ENCODE measurements at regions not wholly inside any gene's neighbourhood (a gene's known extent, or its start where the extent isn't known, plus 50 kb on each side); places are given as distances from the start of the nearest gene placed in this dataset.
A peak's percentile ranks its signal among the peaks of the same experiment; 100 is the strongest.
"Not testable (repeated sequence)": the region's sequence is repeated elsewhere in the genome, so short reads cannot be mapped to it uniquely, and the experiment has no call there.

DNA sequence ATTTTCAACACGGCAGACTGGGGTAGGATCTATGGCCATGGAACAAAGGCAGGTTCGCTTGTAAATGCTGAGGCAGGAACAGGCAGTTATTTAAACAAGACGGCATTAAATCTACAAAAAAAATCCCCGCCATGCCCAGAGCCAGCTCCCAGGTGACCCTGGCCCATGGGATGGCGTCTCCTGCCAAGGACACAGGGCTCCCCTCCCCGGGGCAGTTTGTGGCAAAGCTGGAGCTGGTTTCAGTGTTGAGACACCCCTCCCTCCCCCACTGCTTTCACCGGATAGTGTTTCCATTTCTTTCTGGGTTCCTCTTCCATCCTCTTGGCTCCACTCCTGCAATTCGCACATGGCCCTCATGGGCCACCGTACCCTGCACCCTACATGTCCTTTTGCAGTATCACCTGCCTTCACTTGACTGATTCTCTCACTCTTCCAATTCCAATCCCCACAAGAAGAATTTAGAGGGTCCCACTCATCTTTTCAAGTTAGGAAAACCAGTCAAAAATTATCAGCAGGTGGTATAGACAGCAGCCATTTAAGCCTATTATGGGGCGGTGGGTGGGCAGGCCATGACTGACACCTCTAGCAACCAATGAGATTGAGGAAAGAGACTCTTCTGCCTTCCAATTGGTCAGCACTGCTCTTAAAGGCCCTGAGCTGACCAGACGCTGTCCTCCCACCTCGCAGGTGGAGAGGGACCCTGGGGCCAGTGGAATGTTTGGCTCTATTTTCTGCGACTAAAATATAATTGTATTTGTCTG, 52.0 kb downstream of the OLIG1 start:
- FAIRE-seq: no peak
- DNase-seq (ENCODE audit: insufficient read length, low spot score): no peak

DNA sequence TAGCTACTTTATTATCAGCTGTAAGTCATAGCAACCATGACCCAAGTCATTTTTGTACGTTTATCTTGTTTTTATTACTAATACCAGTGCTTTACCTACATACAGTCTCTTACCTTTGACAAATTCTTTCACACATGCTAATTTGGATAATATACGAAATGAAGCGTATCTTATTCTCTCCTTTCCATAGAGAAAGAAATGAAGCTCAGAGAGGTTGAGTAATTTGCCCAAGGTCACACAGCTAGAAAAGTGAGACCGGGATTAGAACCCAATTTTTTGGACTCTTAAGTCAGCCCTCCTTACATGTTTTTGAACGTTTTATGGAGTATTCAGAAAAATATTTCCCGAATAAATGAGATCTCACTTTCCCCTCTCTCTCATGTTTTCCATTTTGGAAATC, 52.6 kb downstream of the OLIG1 start:
- DNase-seq (ENCODE audit: insufficient read length, low spot score) (no peak), FAIRE-seq (no peak)

DNA sequence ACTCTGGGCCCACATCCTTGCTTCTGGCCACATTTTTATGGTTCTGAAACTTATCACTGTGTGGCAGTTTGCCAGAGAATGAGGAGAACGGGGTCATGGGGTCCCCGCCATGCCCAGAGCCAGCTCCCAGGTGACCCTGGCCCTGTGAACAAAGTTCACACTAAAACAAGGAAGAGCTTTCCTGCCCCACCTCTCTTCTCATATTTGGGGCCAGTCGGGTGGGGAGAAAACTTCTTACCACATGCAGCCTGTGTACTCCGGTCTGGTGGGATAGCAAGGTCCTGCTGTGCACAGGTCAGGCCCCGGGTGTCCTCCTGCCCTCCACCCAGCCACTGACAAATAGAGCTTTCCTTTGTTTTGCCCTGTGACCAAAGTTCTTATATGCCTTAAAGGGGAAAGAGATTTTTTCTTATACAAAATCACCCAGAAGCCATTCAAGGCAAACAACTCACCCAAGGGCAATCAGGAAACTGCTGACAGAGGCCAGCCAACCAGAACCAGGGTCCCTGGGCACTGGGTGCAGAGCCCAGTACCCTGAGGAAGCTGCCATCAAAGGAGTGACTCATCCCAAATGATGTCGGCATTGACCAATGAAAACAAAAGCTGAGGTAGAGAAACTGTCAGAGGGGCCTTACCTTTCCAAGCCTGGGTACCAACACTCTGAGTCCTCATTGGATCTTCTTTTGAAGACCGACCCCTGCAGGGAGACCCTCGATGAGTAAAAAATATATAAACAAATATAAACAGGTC, 53.6 kb downstream of the OLIG1 start:
- FAIRE-seq (no peak), DNase-seq (ENCODE audit: insufficient read length, low spot score) (no peak)

DNA sequence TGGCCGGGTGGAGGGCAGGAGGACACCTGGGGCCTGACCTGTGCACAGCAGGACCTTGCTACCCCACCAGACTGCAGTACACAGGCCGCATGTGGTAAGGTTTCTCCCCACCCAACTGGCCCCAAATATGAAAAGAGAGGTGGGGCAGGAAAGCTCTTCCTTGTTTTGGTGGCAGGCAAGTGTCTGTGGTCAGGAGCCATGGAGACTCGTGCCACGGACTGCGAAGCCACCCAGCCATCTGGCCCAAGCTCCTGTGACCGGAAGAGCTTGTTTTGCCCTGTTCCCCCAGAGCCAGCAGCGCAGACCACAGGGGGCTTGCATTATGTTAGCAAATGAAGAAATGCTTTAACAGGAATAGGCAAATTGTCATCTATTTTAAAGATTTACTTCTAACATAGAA, 54.9 kb downstream of the OLIG1 start:
- FAIRE-seq: no peak

DNA sequence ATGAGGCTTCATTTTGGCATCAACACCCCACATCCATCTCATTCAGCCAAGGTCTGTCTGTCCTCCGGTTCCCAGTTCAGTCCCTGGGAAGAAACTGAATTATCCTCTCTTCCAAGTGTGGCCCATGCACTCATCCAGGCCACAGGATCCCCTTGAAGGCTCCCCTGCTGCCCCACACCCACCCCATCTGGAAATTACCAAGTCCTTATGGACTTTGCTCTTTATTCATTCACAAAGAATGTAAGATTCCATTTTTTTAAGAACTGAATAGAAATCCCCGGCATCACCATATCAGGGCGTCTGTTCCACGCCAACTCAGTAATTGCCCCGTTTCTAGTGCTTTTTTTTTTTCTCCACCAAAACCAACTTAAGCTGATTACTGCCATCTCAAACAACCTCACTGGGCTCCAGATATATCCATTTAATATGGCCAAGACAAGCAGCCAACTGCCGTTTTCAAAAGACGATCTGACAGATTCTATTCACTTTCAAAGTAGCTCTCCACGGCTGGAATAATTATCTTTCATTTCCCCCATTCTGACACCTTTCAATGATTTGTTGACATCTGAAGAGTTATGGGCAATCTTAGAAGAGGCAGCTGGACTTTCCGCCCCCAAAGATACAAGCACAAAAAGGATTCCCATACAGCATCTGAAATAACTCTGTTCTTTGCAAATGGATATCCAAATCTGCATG, 55.9 kb downstream of the OLIG1 start:
- FAIRE-seq (no peak), DNase-seq (ENCODE audit: insufficient read length, low spot score) (no peak)

More for the DNA sequence above, 54.9 kb downstream of the OLIG1 start:
- no peak for DNase-seq (ENCODE audit: insufficient read length, low spot score)

DNA sequence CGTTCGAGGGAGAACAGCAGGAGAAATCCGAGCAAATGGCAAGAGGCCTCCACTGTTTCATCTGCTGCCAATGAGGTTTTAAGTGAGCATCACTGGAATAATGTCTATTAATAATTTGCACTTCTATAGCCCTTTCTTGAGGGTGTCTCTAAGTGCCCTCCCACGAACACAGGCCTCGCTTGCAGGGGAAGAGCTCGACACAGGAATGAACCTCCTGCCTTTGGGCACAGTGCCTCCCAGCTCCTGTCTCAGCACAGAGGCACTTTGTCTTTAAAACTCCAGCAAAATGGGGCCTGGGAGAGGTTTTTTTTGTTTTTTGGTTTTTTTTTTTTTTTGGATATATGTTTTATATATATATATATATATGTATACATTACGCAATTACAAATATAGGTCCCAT, 56.6 kb downstream of the OLIG1 start:
- DNase-seq (ENCODE audit: insufficient read length, low spot score) (no peak), FAIRE-seq (no peak)

DNA sequence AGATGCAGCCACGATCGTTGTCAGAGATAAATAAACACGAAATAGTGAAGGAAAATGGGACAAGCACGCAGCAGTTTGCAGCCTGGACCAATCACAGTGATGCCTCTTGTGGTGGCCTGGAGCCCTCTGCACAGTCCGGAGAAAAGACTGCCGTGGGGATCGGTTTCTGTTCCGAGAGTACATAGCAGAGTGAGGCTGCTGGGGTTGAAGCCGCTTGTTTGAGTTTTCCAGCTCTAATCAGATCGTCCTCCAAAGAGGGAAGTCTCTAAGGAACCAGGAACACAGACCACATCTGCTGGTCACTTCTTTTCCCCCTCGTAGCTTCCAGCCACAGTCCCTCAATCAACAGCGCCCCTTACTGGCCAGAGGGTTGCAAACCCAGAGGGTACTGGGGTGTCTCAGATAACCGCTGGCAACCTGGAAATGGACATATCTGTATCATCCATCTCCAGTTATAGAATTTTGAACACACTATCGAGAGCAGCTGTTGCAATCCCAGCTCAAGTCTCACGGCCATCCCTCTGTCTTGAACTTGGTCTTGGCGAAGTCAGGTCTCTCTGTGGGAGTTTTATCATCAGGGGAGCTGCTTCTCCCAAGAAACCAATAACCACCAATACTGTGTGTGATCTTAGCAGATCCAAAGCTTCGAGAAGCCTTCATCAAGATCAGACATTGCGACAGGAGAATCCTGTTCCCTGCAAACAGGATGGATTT, 57.4 kb downstream of the OLIG1 start:
- DNase-seq (ENCODE audit: insufficient read length, low spot score): peak; percentile 58
- peak; percentile 97 for FAIRE-seq

DNA sequence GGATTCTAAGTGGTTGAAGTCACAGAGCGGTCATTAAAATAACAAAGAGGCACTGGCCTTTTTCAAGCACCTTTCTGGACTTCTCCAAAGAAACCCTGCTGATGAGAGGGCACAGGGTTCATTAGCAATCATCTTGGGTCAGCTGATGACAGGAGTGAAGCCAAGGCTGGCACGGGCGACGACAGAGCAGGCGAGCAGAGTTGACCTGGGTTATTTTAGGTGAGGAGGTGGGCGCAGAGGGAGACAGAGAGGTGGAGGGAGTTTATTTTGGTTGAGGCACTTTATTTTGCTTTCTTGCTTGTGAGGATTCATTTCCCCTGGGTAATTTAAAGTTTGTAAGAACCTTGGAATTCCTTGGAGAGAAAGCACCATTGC, 57.9 kb downstream of the OLIG1 start:
- DNase-seq (ENCODE audit: insufficient read length, low spot score) (no peak), FAIRE-seq (no peak)

DNA sequence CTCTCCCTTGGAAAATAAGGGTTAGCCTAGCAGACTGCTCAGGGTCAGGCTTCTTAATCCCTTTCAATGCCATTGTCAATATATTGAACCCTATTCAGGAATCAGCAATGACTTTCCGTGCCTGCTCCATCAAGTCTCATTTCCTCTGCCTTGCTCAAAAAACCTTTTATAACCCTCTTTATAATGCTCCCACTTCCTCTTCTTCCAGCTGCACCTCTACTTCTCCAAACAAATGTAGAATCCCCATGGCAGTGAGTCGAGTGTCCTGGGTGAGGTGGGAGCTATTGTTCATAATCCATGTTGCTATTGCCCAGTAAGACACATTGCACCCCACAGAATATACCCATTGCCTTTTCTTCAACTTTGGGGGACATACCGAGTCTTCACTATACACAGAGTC, 58.6 kb downstream of the OLIG1 start:
- DNase-seq (ENCODE audit: insufficient read length, low spot score) (no peak), FAIRE-seq (no peak)

DNA sequence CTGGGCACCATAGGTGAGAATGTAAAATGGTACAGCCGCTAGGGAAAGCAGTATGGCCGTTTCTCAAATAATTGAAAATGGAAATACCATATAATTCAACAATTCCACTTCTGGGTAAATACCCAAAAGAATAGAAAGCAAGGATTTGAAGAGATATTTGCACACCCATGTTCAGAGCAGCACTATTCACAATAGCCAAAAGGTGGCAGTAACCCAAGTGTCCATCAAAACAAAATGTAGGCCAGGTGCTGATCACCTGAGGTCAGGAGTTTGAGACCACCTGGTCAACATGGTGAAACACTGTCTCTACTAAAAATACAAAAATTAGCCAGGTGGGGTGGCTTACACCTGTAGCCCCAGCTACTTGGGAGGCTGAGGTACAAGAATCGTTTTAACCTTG, 62.1 kb downstream of the OLIG1 start:
- DNase-seq (ENCODE audit: insufficient read length, low spot score): no peak
- FAIRE-seq: peak; percentile 68

DNA sequence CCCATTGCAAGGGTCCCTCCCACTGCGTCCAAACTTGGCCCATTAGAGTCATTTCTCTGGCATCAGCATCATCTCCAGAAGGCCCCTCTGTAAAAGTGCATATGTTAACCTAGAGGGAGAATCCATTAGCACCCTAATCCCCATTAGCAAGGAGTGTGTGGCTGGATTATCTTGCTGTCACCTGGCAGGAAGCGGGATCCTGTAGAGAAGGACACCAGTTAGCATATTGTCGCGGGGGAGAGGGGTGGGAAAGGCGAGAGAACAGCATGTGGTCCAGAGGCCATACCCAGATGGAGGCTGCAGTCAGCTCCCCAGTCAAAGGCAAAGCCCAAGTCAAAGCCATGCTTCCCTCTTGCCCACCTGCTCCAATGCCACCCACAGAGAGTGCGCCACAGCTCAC, 64.0 kb downstream of the OLIG1 start:
- DNase-seq (ENCODE audit: insufficient read length, low spot score): no peak
- FAIRE-seq: no peak

DNA sequence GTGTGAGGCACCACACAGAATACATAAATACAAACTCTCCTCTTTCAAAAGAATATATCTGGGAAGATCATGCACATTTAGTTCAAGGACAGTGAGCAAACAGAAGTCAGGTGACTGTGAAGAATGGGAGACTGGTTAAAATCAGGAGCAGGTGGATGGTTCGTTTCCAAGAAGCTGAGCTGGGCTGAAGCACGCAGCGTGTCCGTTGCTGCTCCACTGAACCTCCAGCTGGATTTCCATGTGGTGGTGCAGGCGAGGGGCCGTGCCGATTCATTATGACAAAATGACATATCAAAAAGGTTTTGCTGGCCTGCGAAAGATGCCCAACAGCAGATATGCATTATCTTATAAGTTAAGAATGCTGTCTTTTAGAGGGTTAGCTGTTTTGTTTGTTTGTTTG, 66.0 kb downstream of the OLIG1 start:
- no peak for FAIRE-seq
- no peak for DNase-seq (ENCODE audit: insufficient read length, low spot score)

DNA sequence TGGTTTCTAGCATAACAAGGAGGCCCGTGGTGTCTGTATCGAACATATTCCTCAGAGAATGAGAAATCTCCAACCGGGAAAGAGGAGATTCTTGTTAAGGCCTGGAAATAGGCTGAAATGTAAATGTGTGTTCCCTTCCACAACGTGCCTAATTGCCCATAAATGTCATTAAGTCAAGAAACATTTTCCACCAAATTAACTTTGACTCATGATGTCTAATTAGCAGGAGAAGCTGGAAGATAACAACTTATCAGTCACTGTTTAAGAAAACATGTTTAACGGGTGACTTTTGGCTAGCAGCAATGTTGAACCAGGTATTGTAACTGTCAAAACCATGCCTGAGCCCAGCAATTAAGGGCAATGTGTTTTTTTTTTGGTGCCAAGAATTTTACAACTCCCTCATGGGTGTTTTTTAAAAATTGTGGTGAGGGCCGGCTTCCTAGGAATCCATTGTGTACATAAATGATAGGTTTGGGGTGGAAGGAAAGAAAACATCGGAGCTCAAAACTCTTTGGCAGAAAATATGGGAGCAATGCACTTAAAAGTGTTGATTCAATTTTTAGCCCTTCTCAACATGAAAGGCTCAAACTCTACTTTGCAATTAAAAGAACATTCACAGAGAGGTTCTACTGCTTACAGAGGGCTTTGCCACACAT, 67.0 kb downstream of the OLIG1 start:
- FAIRE-seq: no peak

DNA sequence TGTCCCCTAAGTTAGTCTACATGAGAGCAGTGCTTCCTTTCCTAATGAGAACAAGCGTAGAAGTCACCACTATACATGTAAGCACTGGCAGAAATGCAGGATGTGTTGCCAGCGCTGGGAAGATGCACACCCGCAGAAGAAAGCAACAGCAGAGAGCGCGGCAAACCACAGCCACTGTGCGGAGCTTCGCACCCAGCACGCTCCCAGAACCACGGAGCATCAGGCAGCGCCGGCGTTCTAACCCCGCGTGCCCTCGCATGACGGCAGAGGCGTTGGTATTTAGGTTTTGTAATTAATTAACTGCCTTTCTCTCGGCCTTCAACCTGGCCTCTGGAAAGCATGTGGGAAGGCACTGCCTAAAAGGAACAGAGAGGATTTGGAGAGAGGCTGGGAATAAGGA, 69.1 kb downstream of the OLIG1 start:
- no peak for FAIRE-seq
- DNase-seq (ENCODE audit: insufficient read length, low spot score): no peak

More for the DNA sequence above, 67.0 kb downstream of the OLIG1 start:
- no peak for DNase-seq (ENCODE audit: insufficient read length, low spot score)

DNA sequence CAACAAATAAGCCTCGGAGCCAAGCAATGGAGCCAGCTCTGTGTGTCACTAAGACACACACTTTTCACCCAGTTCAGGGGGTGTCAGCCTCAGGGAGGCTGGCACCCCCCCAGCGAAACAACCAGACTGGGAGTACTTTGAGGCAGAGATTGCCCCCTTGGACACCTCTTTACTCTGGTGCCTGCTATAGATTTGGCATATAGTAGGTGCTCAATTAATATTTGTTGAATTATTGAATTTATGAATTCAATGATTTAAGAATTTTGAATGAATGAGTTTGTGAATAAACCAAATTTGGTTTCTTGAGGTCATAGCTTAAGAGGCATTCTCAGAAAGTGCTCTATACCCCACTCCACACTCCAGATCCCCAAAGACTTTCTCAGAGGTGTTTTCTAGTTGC, 70.3 kb downstream of the OLIG1 start:
- FAIRE-seq: no peak
- DNase-seq (ENCODE audit: insufficient read length, low spot score): no peak

DNA sequence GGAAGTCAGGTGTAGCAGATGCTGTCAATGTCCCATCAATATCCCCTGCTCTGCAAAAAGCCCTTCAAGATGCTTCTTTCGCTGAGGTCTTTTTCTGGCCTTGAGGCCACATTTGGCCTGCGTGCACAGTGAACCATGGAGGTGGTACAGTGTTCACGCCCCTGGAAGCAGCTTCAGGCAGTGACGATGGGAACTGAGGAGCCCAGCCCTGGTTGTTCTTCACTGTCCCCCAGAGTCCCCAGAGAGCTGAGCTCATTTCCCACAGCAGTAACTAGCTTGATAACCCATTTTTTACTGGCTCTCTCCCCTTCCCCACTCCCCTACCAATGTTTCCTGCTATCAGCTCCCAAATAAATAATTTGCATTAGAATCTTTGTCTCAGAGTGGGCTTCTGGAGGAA, 76.5 kb downstream of the OLIG1 start:
- DNase-seq (ENCODE audit: insufficient read length, low spot score) (no peak), FAIRE-seq (no peak)

DNA sequence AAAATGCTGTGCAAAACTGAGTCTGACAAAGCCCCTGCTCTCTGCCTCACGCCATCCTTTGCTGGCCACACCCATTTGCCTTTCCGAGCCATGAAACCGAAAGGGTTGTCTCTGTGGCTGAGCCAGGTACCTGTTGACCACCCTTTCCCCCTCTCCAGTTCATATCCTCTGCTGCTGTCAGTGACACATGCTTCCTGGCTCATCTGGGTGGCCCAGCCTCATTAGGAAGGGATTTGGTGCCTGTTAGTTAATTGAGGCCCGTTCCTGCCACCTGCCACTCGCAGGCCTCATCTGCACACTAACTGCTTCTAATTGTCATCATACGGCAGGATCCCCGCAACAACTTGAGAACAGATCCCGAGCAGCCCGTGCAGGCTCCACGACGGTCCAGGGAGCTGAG, 79.2 kb downstream of the OLIG1 start:
- no peak for FAIRE-seq
- DNase-seq (ENCODE audit: insufficient read length, low spot score): no peak

DNA sequence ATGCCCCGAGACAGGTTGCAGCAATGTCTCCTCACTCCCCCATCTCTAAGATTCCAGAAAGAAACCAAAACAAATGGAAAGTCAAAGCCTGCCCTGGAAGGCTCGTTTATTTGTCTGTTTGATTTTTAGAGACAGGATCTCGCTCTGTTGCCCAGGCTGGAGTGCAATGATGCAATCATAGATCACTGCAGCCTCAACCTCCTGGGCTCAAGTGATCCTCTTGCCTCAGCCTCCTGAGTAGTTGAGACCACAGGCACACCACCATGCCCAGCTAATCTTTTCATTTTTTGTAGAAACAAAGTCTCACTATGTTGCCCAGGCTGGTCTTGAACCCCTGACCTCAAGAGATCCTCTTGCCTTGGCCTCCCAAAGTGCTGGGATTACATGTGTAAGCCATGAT, 78.8 kb upstream of the IFNAR2 start:
- DNase-seq (ENCODE audit: insufficient read length, low spot score); FAIRE-seq: not testable (repeated sequence)

DNA sequence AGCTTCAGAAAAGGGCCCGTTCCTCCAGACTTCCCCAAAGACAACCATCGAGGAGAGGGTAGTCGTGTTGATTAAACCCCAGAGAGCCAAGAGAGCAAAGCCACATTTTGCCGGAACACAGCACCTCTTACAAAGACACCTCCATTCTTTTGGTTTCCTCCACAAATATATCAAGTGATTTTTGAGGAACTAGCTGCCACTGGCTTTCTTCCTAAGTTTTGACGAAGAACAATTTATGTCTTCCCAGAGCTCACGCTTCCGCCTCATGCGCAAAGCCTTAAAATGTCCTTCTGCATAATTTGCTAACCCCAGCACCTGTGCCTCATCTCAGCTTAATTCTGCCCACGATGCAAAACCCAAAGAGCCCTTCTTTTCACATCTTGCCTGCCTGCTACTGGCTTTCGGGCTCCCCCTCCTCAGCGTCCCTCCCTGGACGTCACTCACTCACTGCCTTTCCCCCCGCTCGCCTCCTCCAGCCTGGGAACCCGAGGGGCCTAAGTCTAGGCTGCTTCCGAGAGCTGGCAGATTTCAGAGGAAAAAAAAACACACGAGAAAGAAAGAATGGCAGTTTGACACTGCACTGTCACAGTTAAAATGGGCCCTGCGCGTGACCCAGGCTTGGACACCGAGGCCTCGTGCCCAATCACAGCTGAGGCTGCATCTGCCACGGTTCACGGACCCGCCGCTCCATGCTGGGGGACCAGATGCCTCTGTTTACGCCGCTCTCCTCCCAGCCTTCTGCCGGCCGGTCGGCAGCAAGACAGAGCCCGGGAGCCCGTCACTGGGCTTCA, 77.6 kb upstream of the IFNAR2 start:
- FAIRE-seq (no peak), DNase-seq (ENCODE audit: insufficient read length, low spot score) (no peak)

DNA sequence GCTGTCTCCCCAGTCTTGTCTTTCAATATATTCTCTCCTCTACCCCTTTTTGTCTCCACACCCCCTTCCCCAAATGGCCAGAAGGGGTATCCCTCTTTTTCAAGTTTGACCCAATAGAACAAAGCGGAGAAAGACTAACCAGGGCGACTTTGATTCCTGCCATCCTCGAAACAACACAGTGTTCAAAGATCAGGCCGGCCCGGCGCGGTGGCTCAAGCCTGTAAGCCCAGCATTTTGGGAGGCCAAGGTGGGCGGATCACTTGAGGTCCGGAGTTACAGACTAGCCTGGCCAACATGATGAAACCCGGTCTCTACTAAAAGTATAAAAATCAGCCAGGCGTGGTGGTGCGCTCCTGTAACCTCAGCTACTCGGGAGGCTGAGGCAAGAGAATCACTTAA, 77.0 kb upstream of the IFNAR2 start:
- no peak for DNase-seq (ENCODE audit: insufficient read length, low spot score)

More for the DNA sequence above, 77.0 kb upstream of the IFNAR2 start:
- no peak for FAIRE-seq

All from GM19239 (cell line).